ENCODE measurements at regions not wholly inside any gene's neighbourhood (a gene's known extent, or its start where the extent isn't known, plus 50 kb on each side); places are given as distances from the start of the nearest gene placed in this dataset.
A peak's percentile ranks its signal among the peaks of the same experiment; 100 is the strongest.

GRCh38 chr3:187964760-187965159 is 189.2 kb upstream of the LPP start:
- no peak overlapping the region for H3K14ac ChIP-seq (ENCODE audit: low read length)
- no peak overlapping the region for H4K91ac ChIP-seq (ENCODE audit: low read depth, low read length)
- no peak overlapping the region for H2AK5ac ChIP-seq (ENCODE audit: low read length)
- H4K12ac ChIP-seq (ENCODE audit: low read depth, low read length) = no peak overlapping the region
- H3K79me2 ChIP-seq (ENCODE audit: control insufficient read depth, insufficient read depth, low read length, poor library complexity) = no peaks in the 10 kb centered on the region
- peak; percentile 46 to 89 for DNase-seq
- H4K8ac ChIP-seq (ENCODE audit: low read depth, low read length) = no peak overlapping the region
- H2AFZ ChIP-seq (ENCODE audit: insufficient read depth, low read length, poor library complexity) = no peak overlapping the region
- no peak overlapping the region for H2BK12ac ChIP-seq (ENCODE audit: low read length)
- no peak overlapping the region for H3K4me3 ChIP-seq (ENCODE audit: low read depth, low read length)
- no peak overlapping the region for H3K18ac ChIP-seq (ENCODE audit: low read length)
- no peak overlapping the region for H3K4me2 ChIP-seq (ENCODE audit: low read length)
- H3K9me3 ChIP-seq (ENCODE audit: insufficient read depth, low read depth, low read length) = no peaks in the 10 kb centered on the region
- H3K4me1 ChIP-seq (ENCODE audit: control insufficient read depth in 1 of 2, insufficient read depth in 2 of 2, low read length in 2 of 2) = peaks cover 8 to 13% of the 10 kb centered on the region in 2 experiments
- no peak overlapping the region for H3K9ac ChIP-seq (ENCODE audit: low read length)
- no peak overlapping the region for H3K23ac ChIP-seq (ENCODE audit: low read length)
- H3K79me1 ChIP-seq (ENCODE audit: low read length) = no peaks in the 10 kb centered on the region
- no peaks in the 10 kb centered on the region for H3K36me3 ChIP-seq (ENCODE audit: control insufficient read depth in 1 of 2, insufficient read depth in 2 of 2, low read length in 2 of 2)
- no peak overlapping the region for H3K27ac ChIP-seq (ENCODE audit: low read depth, low read length)
- WGBS (ENCODE audit: extremely low coverage, insufficient coverage, insufficient read length) = no CpG with 5 or more reads among the region's 2 CpGs
- H2BK120ac ChIP-seq (ENCODE audit: insufficient read depth, low read length, poor library complexity) = no peak overlapping the region
- no peak overlapping the region for H3K4ac ChIP-seq (ENCODE audit: low read depth, low read length)
- H3K27me3 ChIP-seq (ENCODE audit: insufficient read depth, low read length) = no peaks in the 10 kb centered on the region
- no peak overlapping the region for H2BK5ac ChIP-seq (ENCODE audit: low read depth, low read length, poor library complexity)

- no peak overlapping the region for H3K4me3 ChIP-seq (ENCODE audit: low read depth, low read length)
- H3K4me1 ChIP-seq (ENCODE audit: control insufficient read depth in 1 of 2, insufficient read depth in 2 of 2, low read length in 2 of 2) = peaks cover 8 to 13% of the 10 kb centered on the region in 2 experiments
- H4K91ac ChIP-seq (ENCODE audit: low read depth, low read length) = no peak overlapping the region
- H4K8ac ChIP-seq (ENCODE audit: low read depth, low read length) = no peak overlapping the region
- peak overlapping the region; percentile 45 for H2AK5ac ChIP-seq (ENCODE audit: low read length)
- H3K36me3 ChIP-seq (ENCODE audit: control insufficient read depth in 1 of 2, insufficient read depth in 2 of 2, low read length in 2 of 2) = no peaks in the 10 kb centered on the region
- H2BK12ac ChIP-seq (ENCODE audit: low read length) = peak overlapping the region; percentile 52
- no peak overlapping the region for H4K12ac ChIP-seq (ENCODE audit: low read depth, low read length)
- H3K79me2 ChIP-seq (ENCODE audit: control insufficient read depth, insufficient read depth, low read length, poor library complexity) = no peaks in the 10 kb centered on the region
- WGBS (ENCODE audit: extremely low coverage, insufficient coverage, insufficient read length) = no CpG with 5 or more reads among the region's 4 CpGs
- no peak overlapping the region for H3K27ac ChIP-seq (ENCODE audit: low read depth, low read length)
- no peak overlapping the region for H2AFZ ChIP-seq (ENCODE audit: insufficient read depth, low read length, poor library complexity)
- no peaks in the 10 kb centered on the region for H3K27me3 ChIP-seq (ENCODE audit: insufficient read depth, low read length)
- DNase-seq = peak; percentile 62 to 75
- H2BK5ac ChIP-seq (ENCODE audit: low read depth, low read length, poor library complexity) = no peak overlapping the region
- H3K14ac ChIP-seq (ENCODE audit: low read length) = no peak overlapping the region
- no peak overlapping the region for H3K4me2 ChIP-seq (ENCODE audit: low read length)
- no peaks in the 10 kb centered on the region for H3K9me3 ChIP-seq (ENCODE audit: insufficient read depth, low read depth, low read length)
- H3K79me1 ChIP-seq (ENCODE audit: low read length) = no peaks in the 10 kb centered on the region
- H3K9ac ChIP-seq (ENCODE audit: low read length) = no peak overlapping the region
- no peak overlapping the region for H3K4ac ChIP-seq (ENCODE audit: low read depth, low read length)
- H3K18ac ChIP-seq (ENCODE audit: low read length) = no peak overlapping the region
- H2BK120ac ChIP-seq (ENCODE audit: insufficient read depth, low read length, poor library complexity) = no peak overlapping the region
- no peak overlapping the region for H3K23ac ChIP-seq (ENCODE audit: low read length)
Measured at GRCh38 chr3:187966096-187966495, 187.9 kb upstream of the LPP start.

- Histone ChIP-seq H3K23ac (ENCODE audit: low read length) (no peak overlapping the region), H3K4ac (ENCODE audit: low read depth, low read length) (no peak overlapping the region)
Measured at GRCh38 chr3:187966636-187967406, 187.1 kb upstream of the LPP start.

GRCh38 chr3:187967993-187968392 is 186.0 kb upstream of the LPP start:
- no CpG with 5 or more reads among the region's 5 CpGs for WGBS (ENCODE audit: extremely low coverage, insufficient coverage, insufficient read length)
- Histone ChIP-seq H3K4me3 (ENCODE audit: low read depth, low read length) (no peak overlapping the region), H3K9me3 (ENCODE audit: insufficient read depth, low read depth, low read length) (no peaks in the 10 kb centered on the region), H3K79me2 (ENCODE audit: control insufficient read depth, insufficient read depth, low read length, poor library complexity) (no peaks in the 10 kb centered on the region), H3K36me3 (ENCODE audit: control insufficient read depth in 1 of 2, insufficient read depth in 2 of 2, low read length in 2 of 2) (no peaks in the 10 kb centered on the region), H3K9ac (ENCODE audit: low read length) (no peak overlapping the region), H2BK5ac (ENCODE audit: low read depth, low read length, poor library complexity) (no peak overlapping the region), H3K4ac (ENCODE audit: low read depth, low read length) (no peak overlapping the region), H4K8ac (ENCODE audit: low read depth, low read length) (no peak overlapping the region), H2BK120ac (ENCODE audit: insufficient read depth, low read length, poor library complexity) (no peak overlapping the region), H2AFZ (ENCODE audit: insufficient read depth, low read length, poor library complexity) (no peak overlapping the region), H4K91ac (ENCODE audit: low read depth, low read length) (no peak overlapping the region), H4K12ac (ENCODE audit: low read depth, low read length) (no peak overlapping the region), H3K18ac (ENCODE audit: low read length) (no peak overlapping the region), H2BK12ac (ENCODE audit: low read length) (no peak overlapping the region), H3K27ac (ENCODE audit: low read depth, low read length) (no peak overlapping the region), H3K27me3 (ENCODE audit: insufficient read depth, low read length) (no peaks in the 10 kb centered on the region), H2AK5ac (ENCODE audit: low read length) (no peak overlapping the region), H3K4me1 (ENCODE audit: control insufficient read depth in 1 of 2, insufficient read depth in 2 of 2, low read length in 2 of 2) (peaks cover 8 to 13% of the 10 kb centered on the region in 2 experiments), H3K23ac (ENCODE audit: low read length) (no peak overlapping the region), H3K4me2 (ENCODE audit: low read length) (no peak overlapping the region), H3K14ac (ENCODE audit: low read length) (no peak overlapping the region), H3K79me1 (ENCODE audit: low read length) (no peaks in the 10 kb centered on the region)
- DNase-seq = peak; percentile 88 to 97

More at GRCh38 chr3:187966636-187967406, 187.1 kb upstream of the LPP start:
- H3K4me3 ChIP-seq (ENCODE audit: low read depth, low read length) = no peak overlapping the region
- peaks cover 8 to 13% of the 10 kb centered on the region in 2 experiments for H3K4me1 ChIP-seq (ENCODE audit: control insufficient read depth in 1 of 2, insufficient read depth in 2 of 2, low read length in 2 of 2)
- H3K27me3 ChIP-seq (ENCODE audit: insufficient read depth, low read length) = no peaks in the 10 kb centered on the region
- H3K18ac ChIP-seq (ENCODE audit: low read length) = no peak overlapping the region
- H3K9ac ChIP-seq (ENCODE audit: low read length) = no peak overlapping the region
- H3K9me3 ChIP-seq (ENCODE audit: insufficient read depth, low read depth, low read length) = no peaks in the 10 kb centered on the region
- H3K36me3 ChIP-seq (ENCODE audit: control insufficient read depth in 1 of 2, insufficient read depth in 2 of 2, low read length in 2 of 2) = no peaks in the 10 kb centered on the region
- no CpG with 5 or more reads among the region's 8 CpGs for WGBS (ENCODE audit: extremely low coverage, insufficient coverage, insufficient read length)
- no peak overlapping the region for H4K12ac ChIP-seq (ENCODE audit: low read depth, low read length)
- H2AFZ ChIP-seq (ENCODE audit: insufficient read depth, low read length, poor library complexity) = no peak overlapping the region
- H4K8ac ChIP-seq (ENCODE audit: low read depth, low read length) = no peak overlapping the region
- no peak overlapping the region for H2BK120ac ChIP-seq (ENCODE audit: insufficient read depth, low read length, poor library complexity)
- H3K79me2 ChIP-seq (ENCODE audit: control insufficient read depth, insufficient read depth, low read length, poor library complexity) = no peaks in the 10 kb centered on the region
- peak overlapping the region; percentile 65 for H2BK12ac ChIP-seq (ENCODE audit: low read length)
- no peak for DNase-seq
- H3K79me1 ChIP-seq (ENCODE audit: low read length) = no peaks in the 10 kb centered on the region
- peak overlapping the region; percentile 19 for H2BK5ac ChIP-seq (ENCODE audit: low read depth, low read length, poor library complexity)
- peak overlapping the region; percentile 66 for H3K14ac ChIP-seq (ENCODE audit: low read length)
- H3K27ac ChIP-seq (ENCODE audit: low read depth, low read length) = no peak overlapping the region
- no peak overlapping the region for H3K4me2 ChIP-seq (ENCODE audit: low read length)
- no peak overlapping the region for H2AK5ac ChIP-seq (ENCODE audit: low read length)
- H4K91ac ChIP-seq (ENCODE audit: low read depth, low read length) = no peak overlapping the region
